NB4 (cell line): ENCODE measurements at regions not wholly inside any gene's neighbourhood (a gene's known extent, or its start where the extent isn't known, plus 50 kb on each side); places are given as distances from the start of the nearest gene placed in this dataset.

ENCODE experiments used
- MAX ChIP-seq: IDR thresholded peaks from 2 replicates; pipeline ENCODE4 v1.6.1; 2011; ENCODE audit warnings: low read depth, low read length
- MYC ChIP-seq: IDR thresholded peaks from 2 replicates; pipeline ENCODE4 v1.6.1; 2011; ENCODE audit warnings: low read depth, low read length
- POLR2A ChIP-seq: IDR thresholded peaks from 2 replicates; pipeline ENCODE4 v1.6.1; 2011; ENCODE audit warnings: mild to moderate bottlenecking; ENCODE audit not compliant: insufficient read length; ENCODE audit errors: extremely low read depth
- TF ChIP-seq, protein P1 (sequence below): IDR thresholded peaks from one replicate; pipeline ENCODE4 v1.5.1; 2012; ENCODE audit warnings: low read depth, low read length

- TF ChIP-seq, protein P1, sequence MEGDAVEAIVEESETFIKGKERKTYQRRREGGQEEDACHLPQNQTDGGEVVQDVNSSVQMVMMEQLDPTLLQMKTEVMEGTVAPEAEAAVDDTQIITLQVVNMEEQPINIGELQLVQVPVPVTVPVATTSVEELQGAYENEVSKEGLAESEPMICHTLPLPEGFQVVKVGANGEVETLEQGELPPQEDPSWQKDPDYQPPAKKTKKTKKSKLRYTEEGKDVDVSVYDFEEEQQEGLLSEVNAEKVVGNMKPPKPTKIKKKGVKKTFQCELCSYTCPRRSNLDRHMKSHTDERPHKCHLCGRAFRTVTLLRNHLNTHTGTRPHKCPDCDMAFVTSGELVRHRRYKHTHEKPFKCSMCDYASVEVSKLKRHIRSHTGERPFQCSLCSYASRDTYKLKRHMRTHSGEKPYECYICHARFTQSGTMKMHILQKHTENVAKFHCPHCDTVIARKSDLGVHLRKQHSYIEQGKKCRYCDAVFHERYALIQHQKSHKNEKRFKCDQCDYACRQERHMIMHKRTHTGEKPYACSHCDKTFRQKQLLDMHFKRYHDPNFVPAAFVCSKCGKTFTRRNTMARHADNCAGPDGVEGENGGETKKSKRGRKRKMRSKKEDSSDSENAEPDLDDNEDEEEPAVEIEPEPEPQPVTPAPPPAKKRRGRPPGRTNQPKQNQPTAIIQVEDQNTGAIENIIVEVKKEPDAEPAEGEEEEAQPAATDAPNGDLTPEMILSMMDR = no peak
- TF ChIP-seq POLR2A (no peak), MAX (no peak), MYC (no peak)
These were observed 1495.3 kb downstream of the MRPL39 start for GRCh38 chr21:24112020-24112419.
